Breast epithelium (tissue), 3 donors: ENCODE measurements at regions not wholly inside any gene's neighbourhood (a gene's known extent, or its start where the extent isn't known, plus 50 kb on each side); places are given as distances from the start of the nearest gene placed in this dataset.

ENCODE experiments used
- POLR2A ChIP-seq: fragments of 450-650 bp; IDR thresholded peaks from one replicate; pipeline ENCODE4 v1.6.1; 2016; ENCODE audit warnings: antibody characterized with exemption, mild to moderate bottlenecking, moderate library complexity
- POLR2AphosphoS5 ChIP-seq, 3 donors: sonication (generic); formaldehyde crosslinking; IDR thresholded peaks; one replicate each; pipeline ENCODE4 v1.6.1; 2017; ENCODE audit warnings: antibody characterized with exemption in 3 of 3
- TF ChIP-seq, protein P1 (sequence below), 3 donors: fragments of 450-650 bp; IDR thresholded peaks; one replicate each; pipeline ENCODE4 v1.5.1; 2016 to 2017; ENCODE audit warnings: antibody characterized with exemption in 3 of 3, mild to moderate bottlenecking in 3 of 3, moderate library complexity in 3 of 3

DNA sequence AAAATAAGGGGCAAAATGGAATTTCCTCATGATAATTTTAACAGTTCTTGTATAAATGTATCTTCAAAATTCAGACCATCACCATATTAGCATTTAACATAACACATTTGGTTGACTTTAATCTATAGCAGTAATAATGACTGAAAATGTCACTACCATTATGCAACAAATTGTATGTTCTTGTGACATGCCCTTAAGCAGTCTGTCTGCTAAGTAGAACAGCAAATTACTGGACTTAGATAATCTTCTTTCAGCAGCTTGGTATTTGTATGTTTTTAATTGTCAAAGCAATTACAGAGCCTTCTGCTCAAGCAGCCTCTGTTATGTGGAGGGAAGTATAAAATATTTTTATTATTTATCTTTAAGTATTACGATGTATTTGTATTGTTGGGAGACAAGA lies 214.3 kb upstream of the NXPH2 start:
- TF ChIP-seq, protein P1, sequence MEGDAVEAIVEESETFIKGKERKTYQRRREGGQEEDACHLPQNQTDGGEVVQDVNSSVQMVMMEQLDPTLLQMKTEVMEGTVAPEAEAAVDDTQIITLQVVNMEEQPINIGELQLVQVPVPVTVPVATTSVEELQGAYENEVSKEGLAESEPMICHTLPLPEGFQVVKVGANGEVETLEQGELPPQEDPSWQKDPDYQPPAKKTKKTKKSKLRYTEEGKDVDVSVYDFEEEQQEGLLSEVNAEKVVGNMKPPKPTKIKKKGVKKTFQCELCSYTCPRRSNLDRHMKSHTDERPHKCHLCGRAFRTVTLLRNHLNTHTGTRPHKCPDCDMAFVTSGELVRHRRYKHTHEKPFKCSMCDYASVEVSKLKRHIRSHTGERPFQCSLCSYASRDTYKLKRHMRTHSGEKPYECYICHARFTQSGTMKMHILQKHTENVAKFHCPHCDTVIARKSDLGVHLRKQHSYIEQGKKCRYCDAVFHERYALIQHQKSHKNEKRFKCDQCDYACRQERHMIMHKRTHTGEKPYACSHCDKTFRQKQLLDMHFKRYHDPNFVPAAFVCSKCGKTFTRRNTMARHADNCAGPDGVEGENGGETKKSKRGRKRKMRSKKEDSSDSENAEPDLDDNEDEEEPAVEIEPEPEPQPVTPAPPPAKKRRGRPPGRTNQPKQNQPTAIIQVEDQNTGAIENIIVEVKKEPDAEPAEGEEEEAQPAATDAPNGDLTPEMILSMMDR (IDR thresholded peaks at IDR 0.05) = no peak
- TF ChIP-seq POLR2A = no peak
- TF ChIP-seq POLR2AphosphoS5 (IDR thresholded peaks at IDR 0.05) = no peak
